ENCODE measurements at regions not wholly inside any gene's neighbourhood (a gene's known extent, or its start where the extent isn't known, plus 50 kb on each side); places are given as distances from the start of the nearest gene placed in this dataset.

GRCh38 chr7:26483843-26484242, 192.2 kb downstream of the SNX10 start:
- Histone ChIP-seq H3K27ac (no peak overlapping the region), H3K4me2 (no peak overlapping the region), H3K9me3 (peaks cover 27% of the 10 kb centered on the region), H3K4me3 (no peak overlapping the region), H3K4me1 (no peaks in the 10 kb centered on the region)
- POLR2A ChIA-PET: no interaction called here
- DNase-seq (ENCODE audit: low read depth in 1 of 2, low spot score in 1 of 2): no peak
- CTCF ChIA-PET: no interaction called here
- TF ChIP-seq EHF (CRISPR knock-in tag; IDR thresholded peaks at IDR 0.05) (no peak), SREBF2 (IDR thresholded peaks at IDR 0.05) (no peak), NFE2L2 (conservative IDR thresholded peaks at IDR 0.05; ENCODE audit: low read length) (no peak), RAD21 (conservative IDR thresholded peaks at IDR 0.05 in 1 of 2, IDR thresholded peaks at IDR 0.05 in 1 of 2) (no peak), ZSCAN20 (CRISPR knock-in tag; IDR thresholded peaks at IDR 0.05) (no peak)
- TF ChIP-seq, protein P1, sequence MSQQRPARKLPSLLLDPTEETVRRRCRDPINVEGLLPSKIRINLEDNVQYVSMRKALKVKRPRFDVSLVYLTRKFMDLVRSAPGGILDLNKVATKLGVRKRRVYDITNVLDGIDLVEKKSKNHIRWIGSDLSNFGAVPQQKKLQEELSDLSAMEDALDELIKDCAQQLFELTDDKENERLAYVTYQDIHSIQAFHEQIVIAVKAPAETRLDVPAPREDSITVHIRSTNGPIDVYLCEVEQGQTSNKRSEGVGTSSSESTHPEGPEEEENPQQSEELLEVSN (IDR thresholded peaks at IDR 0.05; ENCODE audit: borderline replicate concordance, low read depth): no peak
- no peak for FAIRE-seq
- ATAC-seq: no peak
- 10% methylated on average over 5 of the region's 5 CpGs for WGBS (ENCODE audit: missing lambda C conversion rate)

DNA sequence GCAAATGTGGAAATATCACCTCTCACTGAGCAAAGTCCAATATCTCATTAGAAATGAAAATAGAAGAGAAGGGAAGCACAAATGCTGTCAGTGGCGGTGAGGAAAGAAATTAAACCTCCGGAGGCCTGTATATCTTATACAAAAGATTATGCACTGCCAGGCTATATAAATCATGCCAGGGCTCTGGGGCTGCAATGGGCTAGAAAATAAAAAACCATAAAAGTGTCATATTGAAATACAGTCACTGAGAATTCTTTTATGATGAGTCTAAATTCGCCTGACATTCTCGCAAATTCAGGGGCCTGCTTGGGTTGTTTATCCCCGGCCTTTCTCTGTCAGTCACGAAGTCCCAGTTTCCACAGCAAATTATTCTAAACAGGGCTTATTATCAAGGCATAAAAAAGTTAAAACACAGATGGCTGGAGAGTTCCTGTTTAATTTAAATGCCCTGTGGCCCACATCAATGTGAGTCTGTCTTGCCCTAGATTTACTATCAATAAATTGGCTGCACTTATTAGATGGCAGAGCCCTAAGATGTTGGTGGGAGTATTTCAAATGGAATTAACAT, 193.8 kb downstream of the SNX10 start:
- H3K4me2 ChIP-seq: no peak overlapping the region
- POLR2A ChIA-PET: no interaction called here
- CTCF ChIA-PET: interaction anchor here (0.8 kb wide), 1 partner anchor 695 kb away, joined by 3 read pairs; no protein-coding TSS in a partner anchor
- no peaks in the 10 kb centered on the region for H3K4me1 ChIP-seq
- DNase-seq (ENCODE audit: low read depth in 1 of 2, low spot score in 1 of 2): no peak
- H3K27ac ChIP-seq: no peak overlapping the region
- TF ChIP-seq ZFP36 (IDR thresholded peaks at IDR 0.05; ENCODE audit: borderline replicate concordance, partially characterized antibody) (no peak), RARB (CRISPR knock-in tag; IDR thresholded peaks at IDR 0.05) (no peak), USF2 (IDR thresholded peaks at IDR 0.05) (no peak), TFCP2L1 (CRISPR knock-in tag; IDR thresholded peaks at IDR 0.05) (no peak), HES2 (IDR thresholded peaks at IDR 0.05) (no peak), PBX3 (IDR thresholded peaks at IDR 0.05) (no peak), GATA3 (IDR thresholded peaks at IDR 0.05; ENCODE audit: borderline replicate concordance) (no peak), KDM5A (IDR thresholded peaks at IDR 0.05) (no peak), BHLHE40 (IDR thresholded peaks at IDR 0.05; ENCODE audit: low read depth, low read length) (no peak), ZSCAN20 (CRISPR knock-in tag; IDR thresholded peaks at IDR 0.05) (no peak), RCOR1 (IDR thresholded peaks at IDR 0.05; ENCODE audit: low read depth, low read length) (no peak), PHF8 (IDR thresholded peaks at IDR 0.05; ENCODE audit: borderline replicate concordance, low read depth) (no peak), HDAC2 (IDR thresholded peaks at IDR 0.05) (no peak), FOXS1 (CRISPR knock-in tag; IDR thresholded peaks at IDR 0.05) (no peak), JUNB (IDR thresholded peaks at IDR 0.05) (no peak), EP300 (IDR thresholded peaks at IDR 0.05) (no peak)
- TF ChIP-seq, protein P2, sequence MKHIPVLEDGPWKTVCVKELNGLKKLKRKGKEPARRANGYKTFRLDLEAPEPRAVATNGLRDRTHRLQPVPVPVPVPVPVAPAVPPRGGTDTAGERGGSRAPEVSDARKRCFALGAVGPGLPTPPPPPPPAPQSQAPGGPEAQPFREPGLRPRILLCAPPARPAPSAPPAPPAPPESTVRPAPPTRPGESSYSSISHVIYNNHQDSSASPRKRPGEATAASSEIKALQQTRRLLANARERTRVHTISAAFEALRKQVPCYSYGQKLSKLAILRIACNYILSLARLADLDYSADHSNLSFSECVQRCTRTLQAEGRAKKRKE (CRISPR knock-in tag; IDR thresholded peaks at IDR 0.05; ENCODE audit: low read depth): no peak
- TF ChIP-seq, protein P3, sequence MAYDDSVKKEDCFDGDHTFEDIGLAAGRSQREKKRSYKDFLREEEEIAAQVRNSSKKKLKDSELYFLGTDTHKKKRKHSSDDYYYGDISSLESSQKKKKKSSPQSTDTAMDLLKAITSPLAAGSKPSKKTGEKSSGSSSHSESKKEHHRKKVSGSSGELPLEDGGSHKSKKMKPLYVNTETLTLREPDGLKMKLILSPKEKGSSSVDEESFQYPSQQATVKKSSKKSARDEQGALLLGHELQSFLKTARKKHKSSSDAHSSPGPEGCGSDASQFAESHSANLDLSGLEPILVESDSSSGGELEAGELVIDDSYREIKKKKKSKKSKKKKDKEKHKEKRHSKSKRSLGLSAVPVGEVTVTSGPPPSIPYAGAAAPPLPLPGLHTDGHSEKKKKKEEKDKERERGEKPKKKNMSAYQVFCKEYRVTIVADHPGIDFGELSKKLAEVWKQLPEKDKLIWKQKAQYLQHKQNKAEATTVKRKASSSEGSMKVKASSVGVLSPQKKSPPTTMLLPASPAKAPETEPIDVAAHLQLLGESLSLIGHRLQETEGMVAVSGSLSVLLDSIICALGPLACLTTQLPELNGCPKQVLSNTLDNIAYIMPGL (CRISPR knock-in tag; IDR thresholded peaks at IDR 0.05; ENCODE audit: borderline replicate concordance): no peak
- TF ChIP-seq, protein P4, sequence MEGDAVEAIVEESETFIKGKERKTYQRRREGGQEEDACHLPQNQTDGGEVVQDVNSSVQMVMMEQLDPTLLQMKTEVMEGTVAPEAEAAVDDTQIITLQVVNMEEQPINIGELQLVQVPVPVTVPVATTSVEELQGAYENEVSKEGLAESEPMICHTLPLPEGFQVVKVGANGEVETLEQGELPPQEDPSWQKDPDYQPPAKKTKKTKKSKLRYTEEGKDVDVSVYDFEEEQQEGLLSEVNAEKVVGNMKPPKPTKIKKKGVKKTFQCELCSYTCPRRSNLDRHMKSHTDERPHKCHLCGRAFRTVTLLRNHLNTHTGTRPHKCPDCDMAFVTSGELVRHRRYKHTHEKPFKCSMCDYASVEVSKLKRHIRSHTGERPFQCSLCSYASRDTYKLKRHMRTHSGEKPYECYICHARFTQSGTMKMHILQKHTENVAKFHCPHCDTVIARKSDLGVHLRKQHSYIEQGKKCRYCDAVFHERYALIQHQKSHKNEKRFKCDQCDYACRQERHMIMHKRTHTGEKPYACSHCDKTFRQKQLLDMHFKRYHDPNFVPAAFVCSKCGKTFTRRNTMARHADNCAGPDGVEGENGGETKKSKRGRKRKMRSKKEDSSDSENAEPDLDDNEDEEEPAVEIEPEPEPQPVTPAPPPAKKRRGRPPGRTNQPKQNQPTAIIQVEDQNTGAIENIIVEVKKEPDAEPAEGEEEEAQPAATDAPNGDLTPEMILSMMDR (IDR thresholded peaks at IDR 0.05): no peak
- TF ChIP-seq, protein P1 (IDR thresholded peaks at IDR 0.05; ENCODE audit: borderline replicate concordance, low read depth): no peak
- H3K9me3 ChIP-seq: peaks cover 27% of the 10 kb centered on the region
- no peak overlapping the region for H3K4me3 ChIP-seq
- ATAC-seq: no peak
- 61% methylated on average over 6 of the region's 6 CpGs for WGBS (ENCODE audit: missing lambda C conversion rate)
- no peak for FAIRE-seq

Measured in A549 (cell line).